ENCODE measurements at regions not wholly inside any gene's neighbourhood (a gene's known extent, or its start where the extent isn't known, plus 50 kb on each side); places are given as distances from the start of the nearest gene placed in this dataset.

DNA sequence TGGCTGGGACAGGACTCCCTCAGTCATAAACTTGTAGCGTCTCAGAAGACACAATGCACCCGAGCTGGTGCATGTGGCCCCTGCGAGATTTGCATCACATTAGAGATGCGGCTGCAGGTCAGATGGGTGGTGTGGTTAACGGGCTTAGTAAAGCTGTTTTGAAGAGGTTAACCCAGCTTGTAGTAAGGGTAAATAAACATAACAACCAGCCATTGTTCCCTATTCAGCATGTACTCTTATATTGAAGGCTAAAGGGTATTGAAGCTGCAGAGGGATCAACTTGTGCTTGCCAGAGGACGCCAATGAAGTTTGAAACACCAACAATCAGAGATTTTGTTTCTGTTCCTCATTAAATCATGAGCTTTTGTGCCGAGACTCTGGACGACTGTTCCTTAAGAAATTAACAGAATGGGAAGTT lies 79.4 kb downstream of the ZIC5 start:
- Histone ChIP-seq H2AFZ (ENCODE audit: low read depth, low read length) (no peak overlapping the region), H4K20me1 (ENCODE audit: insufficient read depth, low read length) (no peaks in the 10 kb centered on the region), H3K27me3 (ENCODE audit: insufficient read depth, low read length, poor library complexity) (no peaks in the 10 kb centered on the region), H3K4me2 (ENCODE audit: insufficient read depth, low read length) (no peak overlapping the region), H3K9ac (ENCODE audit: low read depth, low read length) (no peak overlapping the region), H3K4me1 (ENCODE audit: insufficient read depth, low read length) (no peaks in the 10 kb centered on the region), H3K9me3 (ENCODE audit: insufficient read depth, low read length, severe bottlenecking) (no peaks in the 10 kb centered on the region), H3K4me3 (ENCODE audit: low read depth in 1 of 2, low read length in 2 of 2) (no peak overlapping the region), H3K27ac (ENCODE audit: low read length) (no peak overlapping the region), H3K79me2 (ENCODE audit: insufficient read depth, low read length) (no peaks in the 10 kb centered on the region), H3K36me3 (ENCODE audit: insufficient read depth, low read length) (no peaks in the 10 kb centered on the region)
- DNase-seq (no peak), ATAC-seq (ENCODE audit: insufficient read depth, low read depth) (no peak)
- TF ChIP-seq, protein P1, sequence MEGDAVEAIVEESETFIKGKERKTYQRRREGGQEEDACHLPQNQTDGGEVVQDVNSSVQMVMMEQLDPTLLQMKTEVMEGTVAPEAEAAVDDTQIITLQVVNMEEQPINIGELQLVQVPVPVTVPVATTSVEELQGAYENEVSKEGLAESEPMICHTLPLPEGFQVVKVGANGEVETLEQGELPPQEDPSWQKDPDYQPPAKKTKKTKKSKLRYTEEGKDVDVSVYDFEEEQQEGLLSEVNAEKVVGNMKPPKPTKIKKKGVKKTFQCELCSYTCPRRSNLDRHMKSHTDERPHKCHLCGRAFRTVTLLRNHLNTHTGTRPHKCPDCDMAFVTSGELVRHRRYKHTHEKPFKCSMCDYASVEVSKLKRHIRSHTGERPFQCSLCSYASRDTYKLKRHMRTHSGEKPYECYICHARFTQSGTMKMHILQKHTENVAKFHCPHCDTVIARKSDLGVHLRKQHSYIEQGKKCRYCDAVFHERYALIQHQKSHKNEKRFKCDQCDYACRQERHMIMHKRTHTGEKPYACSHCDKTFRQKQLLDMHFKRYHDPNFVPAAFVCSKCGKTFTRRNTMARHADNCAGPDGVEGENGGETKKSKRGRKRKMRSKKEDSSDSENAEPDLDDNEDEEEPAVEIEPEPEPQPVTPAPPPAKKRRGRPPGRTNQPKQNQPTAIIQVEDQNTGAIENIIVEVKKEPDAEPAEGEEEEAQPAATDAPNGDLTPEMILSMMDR (IDR thresholded peaks at IDR 0.05; ENCODE audit: borderline replicate concordance, extremely low read depth, low read length, poor library complexity, severe bottlenecking): no peak
- TF ChIP-seq EZH2 (IDR thresholded peaks at IDR 0.05; ENCODE audit: borderline replicate concordance, low read depth, low read length, severe bottlenecking): no peak

DNA sequence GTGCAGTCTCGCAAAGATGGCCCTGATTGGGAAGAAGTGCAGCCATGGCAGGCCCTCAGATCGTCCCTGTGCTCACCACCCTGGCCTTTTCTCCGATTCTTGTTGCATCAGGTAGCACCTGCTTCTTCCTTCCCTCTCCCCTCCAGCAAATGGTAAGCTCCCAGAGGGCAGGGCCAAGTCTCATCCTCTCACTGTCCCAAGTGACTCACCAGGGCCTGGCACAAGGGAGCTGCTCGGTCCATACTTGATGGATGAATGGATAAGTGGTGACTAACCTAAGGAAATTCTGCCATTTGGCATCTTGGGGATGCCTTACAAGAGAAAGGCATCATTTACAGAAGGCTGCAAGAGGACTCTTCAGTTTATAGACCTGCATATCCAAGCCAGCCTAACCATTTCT lies 84.9 kb downstream of the ZIC5 start:
- no peak overlapping the region for H3K27ac ChIP-seq (ENCODE audit: low read length)
- H2AFZ ChIP-seq (ENCODE audit: low read depth, low read length): no peak overlapping the region
- H3K9ac ChIP-seq (ENCODE audit: low read depth, low read length): no peak overlapping the region
- TF ChIP-seq, protein P1 (IDR thresholded peaks at IDR 0.05; ENCODE audit: borderline replicate concordance, extremely low read depth, low read length, poor library complexity, severe bottlenecking): no peak
- no peak for TF ChIP-seq EZH2 (IDR thresholded peaks at IDR 0.05; ENCODE audit: borderline replicate concordance, low read depth, low read length, severe bottlenecking)
- no peaks in the 10 kb centered on the region for H3K79me2 ChIP-seq (ENCODE audit: insufficient read depth, low read length)
- no peaks in the 10 kb centered on the region for H4K20me1 ChIP-seq (ENCODE audit: insufficient read depth, low read length)
- H3K4me1 ChIP-seq (ENCODE audit: insufficient read depth, low read length): no peaks in the 10 kb centered on the region
- H3K4me3 ChIP-seq (ENCODE audit: low read depth in 1 of 2, low read length in 2 of 2): no peak overlapping the region
- no peak for DNase-seq
- H3K9me3 ChIP-seq (ENCODE audit: insufficient read depth, low read length, severe bottlenecking): no peaks in the 10 kb centered on the region
- no peaks in the 10 kb centered on the region for H3K36me3 ChIP-seq (ENCODE audit: insufficient read depth, low read length)
- no peak for ATAC-seq (ENCODE audit: insufficient read depth, low read depth)
- no peak overlapping the region for H3K4me2 ChIP-seq (ENCODE audit: insufficient read depth, low read length)
- H3K27me3 ChIP-seq (ENCODE audit: insufficient read depth, low read length, poor library complexity): no peaks in the 10 kb centered on the region

DNA sequence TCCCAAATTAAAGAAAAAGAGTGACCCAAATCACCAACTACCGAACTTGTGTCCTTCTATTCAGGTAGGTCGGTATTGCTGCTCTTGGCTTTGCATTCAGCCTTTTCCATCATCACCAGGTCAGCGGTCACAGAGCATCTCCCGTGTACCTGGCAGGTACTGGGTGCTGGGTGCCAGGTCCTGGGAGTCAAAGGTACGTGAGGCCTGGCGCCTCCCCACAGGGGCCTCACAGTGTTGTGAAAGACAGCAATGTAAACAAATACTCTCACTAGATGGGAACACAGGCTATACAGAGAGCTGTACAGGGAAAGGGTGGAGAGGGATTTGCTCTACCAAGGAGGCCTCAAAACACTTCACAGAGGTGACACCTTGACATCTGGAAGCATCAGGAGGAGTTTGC lies 86.7 kb downstream of the ZIC5 start:
- no peak overlapping the region for H3K4me3 ChIP-seq (ENCODE audit: low read depth in 1 of 2, low read length in 2 of 2)
- no peak overlapping the region for H3K9ac ChIP-seq (ENCODE audit: low read depth, low read length)
- ATAC-seq (ENCODE audit: insufficient read depth, low read depth): no peak
- no peak for DNase-seq
- H3K79me2 ChIP-seq (ENCODE audit: insufficient read depth, low read length): no peaks in the 10 kb centered on the region
- no peaks in the 10 kb centered on the region for H3K4me1 ChIP-seq (ENCODE audit: insufficient read depth, low read length)
- no peaks in the 10 kb centered on the region for H3K27me3 ChIP-seq (ENCODE audit: insufficient read depth, low read length, poor library complexity)
- no peak overlapping the region for H2AFZ ChIP-seq (ENCODE audit: low read depth, low read length)
- H3K9me3 ChIP-seq (ENCODE audit: insufficient read depth, low read length, severe bottlenecking): no peaks in the 10 kb centered on the region
- no peak for TF ChIP-seq EZH2 (IDR thresholded peaks at IDR 0.05; ENCODE audit: borderline replicate concordance, low read depth, low read length, severe bottlenecking)
- TF ChIP-seq, protein P1 (IDR thresholded peaks at IDR 0.05; ENCODE audit: borderline replicate concordance, extremely low read depth, low read length, poor library complexity, severe bottlenecking): no peak
- no peaks in the 10 kb centered on the region for H3K36me3 ChIP-seq (ENCODE audit: insufficient read depth, low read length)
- no peak overlapping the region for H3K27ac ChIP-seq (ENCODE audit: low read length)
- no peaks in the 10 kb centered on the region for H4K20me1 ChIP-seq (ENCODE audit: insufficient read depth, low read length)
- H3K4me2 ChIP-seq (ENCODE audit: insufficient read depth, low read length): no peak overlapping the region

DNA sequence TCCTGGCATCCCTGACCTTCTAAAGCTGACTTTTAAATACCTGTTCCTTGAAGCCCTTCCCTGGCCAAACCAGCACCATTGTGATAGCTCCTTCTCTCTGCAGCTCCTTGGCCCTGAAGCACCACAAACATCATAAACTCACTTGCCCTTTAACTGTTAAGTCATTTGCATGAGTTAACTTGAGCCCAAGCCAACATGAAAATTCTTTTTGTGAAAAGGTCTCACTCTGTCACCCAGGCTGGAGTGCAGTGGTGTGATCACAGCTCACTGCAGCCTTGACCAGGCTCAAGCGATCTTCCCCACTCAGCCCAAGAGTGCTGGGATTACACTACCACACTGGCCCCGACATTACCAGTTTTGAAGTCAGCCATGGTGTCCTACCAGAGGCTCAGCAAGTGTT lies 87.8 kb downstream of the ZIC5 start:
- H3K4me3 ChIP-seq (ENCODE audit: low read depth in 1 of 2, low read length in 2 of 2): no peak overlapping the region
- H3K9ac ChIP-seq (ENCODE audit: low read depth, low read length): no peak overlapping the region
- TF ChIP-seq, protein P1 (IDR thresholded peaks at IDR 0.05; ENCODE audit: borderline replicate concordance, extremely low read depth, low read length, poor library complexity, severe bottlenecking): no peak
- no peak for TF ChIP-seq EZH2 (IDR thresholded peaks at IDR 0.05; ENCODE audit: borderline replicate concordance, low read depth, low read length, severe bottlenecking)
- H3K27ac ChIP-seq (ENCODE audit: low read length): no peak overlapping the region
- H3K4me1 ChIP-seq (ENCODE audit: insufficient read depth, low read length): no peaks in the 10 kb centered on the region
- no peaks in the 10 kb centered on the region for H3K9me3 ChIP-seq (ENCODE audit: insufficient read depth, low read length, severe bottlenecking)
- H2AFZ ChIP-seq (ENCODE audit: low read depth, low read length): no peak overlapping the region
- H3K4me2 ChIP-seq (ENCODE audit: insufficient read depth, low read length): no peak overlapping the region
- no peaks in the 10 kb centered on the region for H3K36me3 ChIP-seq (ENCODE audit: insufficient read depth, low read length)
- H3K27me3 ChIP-seq (ENCODE audit: insufficient read depth, low read length, poor library complexity): no peaks in the 10 kb centered on the region
- DNase-seq (no peak), ATAC-seq (ENCODE audit: insufficient read depth, low read depth) (no peak)
- no peaks in the 10 kb centered on the region for H3K79me2 ChIP-seq (ENCODE audit: insufficient read depth, low read length)
- H4K20me1 ChIP-seq (ENCODE audit: insufficient read depth, low read length): no peaks in the 10 kb centered on the region
